ENCODE measurements at regions not wholly inside any gene's neighbourhood (a gene's known extent, or its start where the extent isn't known, plus 50 kb on each side); places are given as distances from the start of the nearest gene placed in this dataset.

- DNase-seq (ENCODE audit: low read depth) = no peak
- no peak for TF ChIP-seq CTCF (IDR thresholded peaks at IDR 0.05; ENCODE audit: insufficient read depth, low read depth, low read length, missing control alignments)
- no peak overlapping the region for H3K4me3 ChIP-seq (ENCODE audit: low read depth, low read length)
These were observed 162.8 kb downstream of the ERCC6L2 start for GRCh38 chr9:96038271-96038670.

GRCh38 chr9:96034553-96035122 lies 159.1 kb downstream of the ERCC6L2 start:
- no peak for DNase-seq (ENCODE audit: low read depth)
- TF ChIP-seq CTCF (IDR thresholded peaks at IDR 0.05; ENCODE audit: insufficient read depth, low read depth, low read length, missing control alignments) = no peak
- H3K4me3 ChIP-seq (ENCODE audit: low read depth, low read length) = no peak overlapping the region

GRCh38 chr9:96033896-96034295 lies 158.4 kb downstream of the ERCC6L2 start:
- DNase-seq (ENCODE audit: low read depth) = no peak
- no peak for TF ChIP-seq CTCF (IDR thresholded peaks at IDR 0.05; ENCODE audit: insufficient read depth, low read depth, low read length, missing control alignments)
- H3K4me3 ChIP-seq (ENCODE audit: low read depth, low read length) = no peak overlapping the region

- TF ChIP-seq CTCF (IDR thresholded peaks at IDR 0.05; ENCODE audit: insufficient read depth, low read depth, low read length, missing control alignments) = no peak
- no peak for DNase-seq (ENCODE audit: low read depth)
- H3K4me3 ChIP-seq (ENCODE audit: low read depth, low read length) = no peak overlapping the region
These were observed 156.5 kb downstream of the ERCC6L2 start for GRCh38 chr9:96031916-96032534.

GRCh38 chr9:96031366-96031824 lies 155.9 kb downstream of the ERCC6L2 start:
- H3K4me3 ChIP-seq (ENCODE audit: low read depth, low read length) = no peak overlapping the region
- no peak for DNase-seq (ENCODE audit: low read depth)
- TF ChIP-seq CTCF (IDR thresholded peaks at IDR 0.05; ENCODE audit: insufficient read depth, low read depth, low read length, missing control alignments) = no peak

GRCh38 chr9:96029722-96030530 lies 154.4 kb downstream of the ERCC6L2 start:
- no peak overlapping the region for H3K4me3 ChIP-seq (ENCODE audit: low read depth, low read length)
- DNase-seq (ENCODE audit: low read depth) = no peak
- no peak for TF ChIP-seq CTCF (IDR thresholded peaks at IDR 0.05; ENCODE audit: insufficient read depth, low read depth, low read length, missing control alignments)
